Mesendoderm (in vitro differentiated cells): ENCODE measurements at regions not wholly inside any gene's neighbourhood (a gene's known extent, or its start where the extent isn't known, plus 50 kb on each side); places are given as distances from the start of the nearest gene placed in this dataset.
A peak's percentile ranks its signal among the peaks of the same experiment; 100 is the strongest.

Experiments used
- DNase-seq: peaks from one replicate; pipeline ENCODE4 v3.0.0; 2013
- H2AK5ac ChIP-seq: 2 replicates; pipeline ENCODE4 v1.6.1; 2013; ENCODE audit warnings: low read length, inconsistent platforms
- H2BK120ac ChIP-seq: 2 replicates; pipeline ENCODE4 v1.6.1; 2013; ENCODE audit warnings: low read depth, mild to moderate bottlenecking, low read length, moderate library complexity, mixed read lengths
- H2BK15ac ChIP-seq: replicated peaks from 2 replicates; pipeline ENCODE4 v1.6.1; 2013; ENCODE audit warnings: low read depth, mild to moderate bottlenecking, moderate library complexity
- H2BK5ac ChIP-seq: 2 replicates; pipeline ENCODE4 v1.6.1; 2013; ENCODE audit warnings: low read length, inconsistent platforms
- H3K18ac ChIP-seq: 2 replicates; pipeline ENCODE4 v1.6.1; 2013; ENCODE audit warnings: mild to moderate bottlenecking, low read length, mixed read lengths
- H3K23ac ChIP-seq: one replicate; pipeline ENCODE4 v1.6.1; 2013; ENCODE audit warnings: low read length
- H3K27ac ChIP-seq: 2 replicates; pipeline ENCODE4 v1.5.1; 2013; ENCODE audit warnings: low read depth, mild to moderate bottlenecking, inconsistent platforms, low read length, moderate library complexity
- H3K27me3 ChIP-seq: 2 replicates; pipeline ENCODE4 v1.6.1; 2013; ENCODE audit warnings: low read length, control low read depth, mild to moderate bottlenecking, inconsistent platforms; ENCODE audit not compliant: insufficient read depth, poor library complexity
- H3K36me3 ChIP-seq: 2 replicates; pipeline ENCODE4 v1.6.1; 2013; ENCODE audit warnings: low read length, inconsistent platforms; ENCODE audit not compliant: control insufficient read depth, insufficient read depth
- H3K4ac ChIP-seq: one replicate; pipeline ENCODE4 v1.6.1; 2013; ENCODE audit warnings: low read depth, mild to moderate bottlenecking, low read length, moderate library complexity
- H3K4me1 ChIP-seq: 2 replicates; pipeline ENCODE4 v1.6.1; 2013; ENCODE audit warnings: low read depth, low read length, inconsistent platforms; ENCODE audit not compliant: control insufficient read depth
- H3K4me2 ChIP-seq: 2 replicates; pipeline ENCODE4 v1.6.1; 2013; ENCODE audit warnings: low read length
- H3K4me3 ChIP-seq: 2 replicates; pipeline ENCODE4 v1.5.1; 2013; ENCODE audit warnings: mild to moderate bottlenecking, low read length
- H3K56ac ChIP-seq: one replicate; pipeline ENCODE4 v1.6.1; 2013; ENCODE audit warnings: low read length
- H3K79me1 ChIP-seq: 2 replicates; pipeline ENCODE4 v1.6.1; 2013; ENCODE audit warnings: low read length, inconsistent platforms
- H3K79me2 ChIP-seq: 2 replicates; pipeline ENCODE4 v1.6.1; 2013; ENCODE audit warnings: mild to moderate bottlenecking, low read length; ENCODE audit not compliant: control insufficient read depth, insufficient read depth
- H3K9ac ChIP-seq: 2 replicates; pipeline ENCODE4 v1.6.1; 2013; ENCODE audit warnings: low read length, inconsistent platforms
- H4K5ac ChIP-seq: one replicate; pipeline ENCODE4 v1.6.1; 2013; ENCODE audit warnings: low read length
- H4K8ac ChIP-seq: one replicate; pipeline ENCODE4 v1.6.1; 2013; ENCODE audit warnings: low read depth, mild to moderate bottlenecking, control low read depth, low read length, moderate library complexity
- WGBS: extraction: QIAGEN DNeasy Blood & Tissue Kit; methylation state at CpG from one replicate; pipeline ENCODE4 v1.1.7; 2013; ENCODE audit warnings: low lambda C conversion rate, missing lambda C conversion rate; ENCODE audit not compliant: insufficient coverage; ENCODE audit errors: extremely low coverage; 5-methylcytosine and 5-hydroxymethylcytosine counted together

DNA sequence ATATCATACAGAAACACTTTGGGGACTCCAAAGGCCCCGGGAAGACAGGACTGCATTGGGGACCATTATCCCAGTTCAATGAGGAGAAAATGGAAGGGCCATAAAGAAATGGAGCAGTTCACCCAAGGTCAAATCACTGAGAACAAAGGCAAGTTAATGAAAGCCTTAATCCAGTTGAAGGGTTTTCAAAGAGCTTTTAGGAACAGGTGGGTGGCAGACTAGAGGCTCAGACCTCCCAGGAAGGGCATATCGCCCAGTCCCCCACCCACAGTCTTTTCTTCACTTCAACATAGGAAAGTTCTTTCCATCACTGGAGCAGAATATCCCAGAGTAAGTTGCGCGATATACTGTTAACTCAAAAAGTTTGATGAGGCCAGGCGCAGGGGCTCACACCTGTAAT, 136.1 kb upstream of the CCND2 start:
- no peaks in the 10 kb centered on the region for H3K79me2 ChIP-seq
- H4K8ac ChIP-seq: no peak overlapping the region
- peak overlapping the region; percentile 81 for H3K4ac ChIP-seq
- no peak for DNase-seq
- no peaks in the 10 kb centered on the region for H3K36me3 ChIP-seq
- H3K23ac ChIP-seq: no peak overlapping the region
- H2BK15ac ChIP-seq: no peak overlapping the region
- no peak overlapping the region for H3K56ac ChIP-seq
- H3K79me1 ChIP-seq: no peaks in the 10 kb centered on the region
- no peak overlapping the region for H3K27ac ChIP-seq
- H3K27me3 ChIP-seq: no peaks in the 10 kb centered on the region
- no peak overlapping the region for H2BK120ac ChIP-seq
- H3K4me2 ChIP-seq: no peak overlapping the region
- H3K4me1 ChIP-seq: peaks cover 11% of the 10 kb centered on the region
- no peak overlapping the region for H4K5ac ChIP-seq
- peak overlapping the region; percentile 9 for H3K18ac ChIP-seq
- H3K9ac ChIP-seq: no peak overlapping the region
- no peak overlapping the region for H3K4me3 ChIP-seq
- H2BK5ac ChIP-seq: no peak overlapping the region
- WGBS: no CpG with 5 or more reads among the region's 5 CpGs
- no peak overlapping the region for H2AK5ac ChIP-seq

DNA sequence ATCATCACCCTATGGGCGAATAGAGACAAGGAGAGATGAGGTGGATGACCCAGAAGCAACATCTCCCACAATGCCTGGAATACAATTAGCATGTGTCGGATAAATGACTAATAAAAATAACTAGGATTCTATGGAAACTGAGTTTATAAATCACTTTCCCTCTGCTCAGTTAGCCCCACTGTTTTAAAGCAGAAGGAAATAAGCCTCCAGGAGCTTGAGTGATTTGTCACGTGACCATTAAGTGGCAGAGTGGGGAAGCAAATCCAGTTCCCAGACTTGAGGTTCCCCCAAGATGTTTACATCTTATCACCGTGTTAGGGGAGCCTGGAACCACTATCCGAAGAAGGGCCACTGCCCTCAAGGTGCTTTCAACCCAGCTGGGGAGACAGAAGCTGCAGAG, 136.5 kb upstream of the CCND2 start:
- Histone ChIP-seq H3K4me2 (no peak overlapping the region), H3K9ac (no peak overlapping the region), H3K27me3 (no peaks in the 10 kb centered on the region), H3K36me3 (no peaks in the 10 kb centered on the region), H3K79me1 (no peaks in the 10 kb centered on the region), H3K4me1 (peaks cover 11% of the 10 kb centered on the region), H3K23ac (no peak overlapping the region), H2BK15ac (no peak overlapping the region), H3K27ac (no peak overlapping the region), H3K18ac (peak overlapping the region; percentile 9), H3K4me3 (no peak overlapping the region), H2BK120ac (no peak overlapping the region), H4K8ac (no peak overlapping the region), H3K79me2 (no peaks in the 10 kb centered on the region), H2BK5ac (no peak overlapping the region), H3K56ac (peak overlapping the region; percentile 49), H2AK5ac (no peak overlapping the region), H4K5ac (no peak overlapping the region), H3K4ac (no peak overlapping the region)
- DNase-seq: no peak
- no CpG with 5 or more reads among the region's 5 CpGs for WGBS

DNA sequence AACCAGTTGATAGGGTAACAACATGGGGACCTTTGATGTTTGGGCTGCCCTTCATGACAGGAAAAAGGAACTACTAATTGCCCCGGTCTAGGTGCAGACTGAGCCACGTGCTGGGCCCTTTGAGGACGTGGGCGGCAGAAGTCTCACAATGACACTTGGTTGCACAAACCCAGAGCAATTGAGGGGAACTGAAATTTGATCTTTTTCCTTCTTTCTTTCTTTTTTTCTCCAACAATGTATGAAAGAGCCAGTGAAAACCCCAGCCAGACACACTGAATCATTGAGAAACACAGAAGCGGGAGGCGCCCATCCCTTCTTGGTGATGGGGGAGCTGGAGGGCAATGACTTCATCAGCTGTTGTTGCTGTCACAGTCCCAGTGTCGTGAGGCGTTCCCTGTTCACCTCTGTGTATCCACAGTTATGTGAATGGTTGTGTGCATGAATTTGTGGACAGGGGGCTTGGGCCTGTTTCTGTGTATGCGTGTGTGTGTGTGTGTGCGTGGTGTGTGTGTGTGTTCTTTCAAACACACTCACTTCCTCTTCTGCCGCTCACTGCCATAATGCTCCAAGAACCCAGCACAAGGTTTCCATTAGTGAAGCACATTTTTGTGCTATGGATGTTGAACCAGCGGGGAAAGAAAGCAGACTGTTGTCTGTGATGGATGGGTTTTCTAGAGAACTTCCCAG, 137.5 kb upstream of the CCND2 start:
- peak overlapping the region; percentile 47 for H2AK5ac ChIP-seq
- H3K4me2 ChIP-seq: no peak overlapping the region
- WGBS: no CpG with 5 or more reads among the region's 12 CpGs
- peak overlapping the region; percentile 16 for H3K18ac ChIP-seq
- no peaks in the 10 kb centered on the region for H3K36me3 ChIP-seq
- peak overlapping the region; percentile 49 for H3K56ac ChIP-seq
- no peak overlapping the region for H3K4me3 ChIP-seq
- DNase-seq: peak; percentile 26
- no peak overlapping the region for H4K5ac ChIP-seq
- H3K9ac ChIP-seq: no peak overlapping the region
- no peak overlapping the region for H3K27ac ChIP-seq
- H4K8ac ChIP-seq: no peak overlapping the region
- no peak overlapping the region for H2BK15ac ChIP-seq
- H3K4ac ChIP-seq: no peak overlapping the region
- H3K27me3 ChIP-seq: no peaks in the 10 kb centered on the region
- no peaks in the 10 kb centered on the region for H3K79me2 ChIP-seq
- no peak overlapping the region for H2BK120ac ChIP-seq
- peak overlapping the region; percentile 11 for H2BK5ac ChIP-seq
- H3K4me1 ChIP-seq: peaks cover 11% of the 10 kb centered on the region
- H3K79me1 ChIP-seq: no peaks in the 10 kb centered on the region
- H3K23ac ChIP-seq: no peak overlapping the region

DNA sequence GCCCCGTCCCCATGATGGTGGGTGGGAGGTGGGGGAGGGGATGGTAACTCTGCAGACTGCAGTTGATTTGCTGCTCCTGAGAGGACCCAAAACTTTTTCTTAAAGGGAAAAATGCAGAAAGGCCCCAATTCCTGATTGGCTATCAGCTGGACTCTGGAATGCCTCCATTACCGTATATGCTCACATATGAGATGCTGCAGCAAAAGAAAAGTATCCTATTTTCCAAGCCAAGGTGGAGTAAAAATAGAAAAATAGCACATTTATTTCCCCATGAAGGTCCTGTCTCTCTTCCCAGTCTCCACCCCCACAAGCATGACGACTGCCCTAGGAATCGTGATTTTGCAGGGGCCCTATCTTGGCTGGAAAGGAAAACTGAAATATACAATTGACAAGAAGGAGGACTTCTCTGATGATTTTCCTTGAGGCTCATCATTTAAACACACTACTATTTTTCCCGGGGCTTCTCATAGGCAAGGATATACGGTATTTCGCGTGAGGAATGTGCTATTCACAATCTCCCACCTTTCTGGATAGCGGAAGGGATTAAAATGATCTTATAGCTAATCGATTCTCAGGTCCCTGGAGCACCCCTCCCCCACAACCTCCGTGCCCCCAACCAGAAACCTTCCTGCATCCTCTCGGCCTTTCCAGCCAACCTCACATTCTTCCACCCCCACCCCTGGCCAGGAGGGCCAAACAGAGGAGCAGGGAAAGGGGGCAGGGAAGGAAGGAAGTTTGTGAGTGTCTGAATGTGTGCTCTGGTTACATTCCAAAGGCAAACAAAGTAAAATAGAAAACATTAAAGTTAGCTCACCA, 138.9 kb upstream of the CCND2 start:
- Histone ChIP-seq H3K56ac (peak overlapping the region; percentile 90), H3K18ac (peak overlapping the region; percentile 98), H2BK120ac (peak overlapping the region; percentile 82), H2BK15ac (no peak overlapping the region), H2BK5ac (peak overlapping the region; percentile 98), H3K27me3 (no peaks in the 10 kb centered on the region), H3K4me2 (peak overlapping the region; percentile 28), H3K4me1 (peaks cover 11% of the 10 kb centered on the region), H3K4ac (peak overlapping the region; percentile 90), H3K79me1 (no peaks in the 10 kb centered on the region), H3K9ac (peak overlapping the region; percentile 58), H3K4me3 (no peak overlapping the region), H4K8ac (no peak overlapping the region), H4K5ac (no peak overlapping the region), H3K23ac (no peak overlapping the region), H2AK5ac (no peak overlapping the region), H3K79me2 (no peaks in the 10 kb centered on the region), H3K36me3 (no peaks in the 10 kb centered on the region), H3K27ac (peak overlapping the region; percentile 77)
- WGBS: no CpG with 5 or more reads among the region's 12 CpGs
- DNase-seq: peak; percentile 96

DNA sequence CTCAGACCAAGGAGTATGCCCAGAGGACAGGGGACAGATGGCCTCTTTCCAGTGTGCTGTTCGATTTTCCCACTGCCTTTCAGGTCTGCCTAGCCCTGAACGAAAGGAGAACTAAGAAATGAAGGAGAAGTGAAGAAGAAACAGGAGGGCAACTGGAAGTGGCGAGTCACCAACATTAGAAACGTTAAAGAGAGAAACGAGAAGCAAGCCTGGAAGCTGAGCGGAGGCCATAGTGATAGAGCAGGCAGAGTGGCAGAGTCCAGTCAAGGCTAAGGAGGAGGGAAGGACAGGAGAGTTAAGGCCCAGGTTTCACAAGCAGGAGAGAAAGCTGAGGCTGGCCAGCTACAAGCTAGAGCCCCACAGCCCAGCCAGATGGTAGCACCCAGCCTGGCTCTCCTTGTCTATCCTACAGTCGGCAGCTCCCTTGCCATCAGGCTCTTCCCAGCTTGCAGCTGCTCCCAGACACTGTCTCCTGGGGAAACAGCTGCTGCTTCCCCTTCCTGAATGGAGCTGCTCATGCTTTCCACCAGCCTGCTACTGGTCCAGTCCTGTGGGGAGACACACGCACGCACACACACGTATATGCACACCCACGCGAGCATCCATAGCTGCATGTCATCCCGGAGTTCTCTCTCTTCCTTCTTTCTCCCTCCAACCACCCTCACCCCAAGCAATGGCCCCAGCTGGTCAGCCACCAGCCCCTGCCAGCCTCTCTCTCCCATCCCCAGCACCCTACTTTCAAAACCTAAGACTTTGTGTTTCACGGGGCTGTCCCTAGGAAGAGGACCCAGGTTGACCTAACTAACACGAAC, 139.7 kb upstream of the CCND2 start:
- Histone ChIP-seq H3K27me3 (no peaks in the 10 kb centered on the region), H3K4me2 (peak overlapping the region; percentile 7), H3K4ac (peak overlapping the region; percentile 90), H3K9ac (peak overlapping the region; percentile 58), H2AK5ac (peak overlapping the region; percentile 97), H3K4me3 (no peak overlapping the region), H3K36me3 (no peaks in the 10 kb centered on the region), H4K5ac (peak overlapping the region; percentile 60), H3K4me1 (peaks cover 11% of the 10 kb centered on the region), H2BK5ac (peak overlapping the region; percentile 98), H3K23ac (peak overlapping the region; percentile 73), H2BK120ac (peak overlapping the region; percentile 31), H3K56ac (peak overlapping the region; percentile 90), H3K27ac (peak overlapping the region; percentile 77), H3K79me2 (no peaks in the 10 kb centered on the region), H4K8ac (no peak overlapping the region), H3K18ac (peak overlapping the region; percentile 81), H2BK15ac (no peak overlapping the region), H3K79me1 (no peaks in the 10 kb centered on the region)
- peak; percentile 74 for DNase-seq
- WGBS: no CpG with 5 or more reads among the region's 15 CpGs
